Erythroblast (primary cell): ENCODE measurements at regions not wholly inside any gene's neighbourhood (a gene's known extent, or its start where the extent isn't known, plus 50 kb on each side); places are given as distances from the start of the nearest gene placed in this dataset.

Source experiments
- GATA1 ChIP-seq: IDR thresholded peaks from 2 replicates; pipeline ENCODE4 v1.6.1; 2011; ENCODE audit warnings: low read depth, mild to moderate bottlenecking, control low read depth, low read length, moderate library complexity
- POLR2A ChIP-seq: IDR thresholded peaks from 2 replicates; pipeline ENCODE4 v1.6.1; 2011; ENCODE audit warnings: mild to moderate bottlenecking, low read length

DNA sequence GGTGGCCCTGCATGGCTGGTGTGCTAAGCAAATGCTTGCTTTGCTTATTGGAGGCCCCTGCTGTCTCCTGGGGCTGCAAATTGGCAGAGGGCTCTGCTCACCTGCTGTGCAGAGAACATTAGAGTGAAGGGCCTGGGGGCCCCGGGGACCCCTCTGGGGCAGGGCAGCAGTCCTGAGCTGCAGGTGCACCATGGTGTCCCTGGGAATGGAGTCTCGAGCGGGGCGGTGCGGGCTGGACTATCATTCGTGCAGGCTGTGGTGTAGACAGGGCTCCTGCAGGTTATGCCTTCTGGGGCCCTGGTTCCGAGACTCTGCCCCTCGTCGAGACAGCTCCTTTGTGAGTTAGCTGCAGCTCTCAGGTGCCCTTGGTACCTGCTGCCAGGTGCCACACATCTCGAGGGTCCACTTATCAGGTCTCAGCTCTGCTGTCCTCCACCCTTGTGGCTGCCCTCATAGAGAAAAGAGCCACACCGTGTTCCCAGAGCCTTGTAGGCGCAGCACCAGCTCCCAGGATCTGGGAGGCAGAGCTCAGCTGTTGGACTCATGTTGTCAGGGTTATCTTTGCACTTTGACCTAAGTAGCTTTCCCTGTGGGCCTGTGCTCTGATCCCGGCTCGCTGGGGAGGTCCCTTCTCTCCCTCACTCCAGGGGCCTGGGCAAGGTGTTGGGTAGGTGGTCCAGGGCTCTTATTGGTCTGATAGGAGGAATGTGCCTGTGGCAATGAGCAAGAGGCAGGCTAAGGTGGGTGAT lies 58.0 kb upstream of the ZNF536 start:
- TF ChIP-seq POLR2A (no peak), GATA1 (no peak)
